22Rv1 (cell line): ENCODE measurements at regions not wholly inside any gene's neighbourhood (a gene's known extent, or its start where the extent isn't known, plus 50 kb on each side); places are given as distances from the start of the nearest gene placed in this dataset.

Experiments used
- CTCF ChIP-seq: fragments of 450-650 bp; IDR thresholded peaks from 2 replicates; pipeline ENCODE4 v1.5.1; 2017; ENCODE audit warnings: mild to moderate bottlenecking
- ZFX ChIP-seq: fragments of 450-650 bp; IDR thresholded peaks from 2 replicates; pipeline ENCODE4 v1.6.1; 2017; ENCODE audit warnings: antibody characterized with exemption, borderline replicate concordance

- no peak for TF ChIP-seq ZFX
- TF ChIP-seq CTCF: no peak
Measured at GRCh38 chr6:23199541-23199940, 630.2 kb downstream of the HDGFL1 start.
